LNCAP (cell line): ENCODE measurements at regions not wholly inside any gene's neighbourhood (a gene's known extent, or its start where the extent isn't known, plus 50 kb on each side); places are given as distances from the start of the nearest gene placed in this dataset.

Experiments
- CTCF ChIP-seq: fragments of 450-650 bp; IDR thresholded peaks from 2 replicates; pipeline ENCODE4 v1.5.1; 2017; ENCODE audit warnings: mild to moderate bottlenecking

DNA sequence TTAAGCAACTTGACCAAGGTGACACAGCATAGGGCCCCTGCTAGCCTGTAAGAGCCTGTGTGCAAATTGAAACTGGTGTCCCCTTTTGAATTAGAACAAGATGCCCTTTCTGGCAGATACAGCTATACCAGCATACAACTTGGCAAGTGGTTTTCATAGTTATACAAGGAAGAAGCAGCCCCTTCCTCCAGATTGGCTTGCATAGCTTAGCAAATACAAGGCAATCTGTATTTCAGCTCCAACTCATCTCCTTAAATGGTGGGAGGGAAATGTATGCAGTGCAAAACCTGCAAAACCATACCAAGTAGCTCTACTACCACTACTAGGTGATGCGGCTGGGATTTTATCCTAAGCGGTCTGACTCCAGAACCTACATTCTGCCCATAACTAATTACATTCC is 427.1 kb downstream of the HAPSTR1 start:
- no peak for TF ChIP-seq CTCF

DNA sequence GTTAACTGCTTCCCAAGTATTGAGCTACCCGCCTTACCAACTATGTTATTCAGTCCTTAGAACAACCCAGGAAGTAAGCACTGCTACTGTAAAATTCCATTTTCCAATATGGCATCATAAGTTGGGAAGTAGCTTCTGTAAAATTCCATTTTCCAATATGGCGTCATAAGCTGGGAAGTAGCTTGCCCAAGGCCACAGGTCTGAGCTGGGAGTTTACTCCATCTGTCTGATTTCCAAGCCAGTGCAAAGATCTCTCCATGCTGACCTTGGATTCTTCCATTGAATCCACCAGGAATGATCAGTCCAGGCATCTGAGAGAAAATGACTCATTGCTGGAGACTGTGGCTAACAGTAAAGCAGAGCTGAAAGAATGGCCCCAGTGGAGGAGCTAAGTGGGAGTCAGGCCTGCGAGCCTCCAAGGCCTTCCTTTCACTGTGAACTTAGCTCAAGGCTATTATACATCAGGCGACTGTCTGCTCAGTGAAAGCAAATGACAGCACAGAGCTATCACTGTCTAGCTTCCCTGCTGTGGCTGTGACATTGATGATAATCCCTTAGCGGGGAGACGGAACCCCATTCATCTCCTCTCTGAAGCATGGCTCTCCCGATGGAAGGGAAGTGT is 430.4 kb downstream of the HAPSTR1 start:
- TF ChIP-seq CTCF = no peak

DNA sequence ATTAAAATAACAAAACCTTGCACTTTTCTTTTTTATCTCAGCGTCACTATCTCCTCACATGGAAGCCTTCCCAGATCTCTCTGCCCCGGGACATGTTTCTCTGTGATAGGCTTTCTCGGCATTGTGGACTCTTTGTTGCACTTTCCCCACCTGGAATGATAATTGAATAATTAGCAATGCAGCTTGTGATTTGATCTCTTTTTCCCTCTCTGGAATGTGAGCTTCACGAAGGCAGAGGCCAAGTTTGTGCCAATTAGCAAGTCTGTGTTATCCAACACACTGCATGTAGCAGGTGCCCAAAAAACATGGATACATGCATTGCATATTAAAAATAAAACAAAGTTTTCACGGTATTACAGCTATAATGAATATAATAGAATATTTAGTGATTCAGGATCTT is 431.2 kb downstream of the HAPSTR1 start:
- TF ChIP-seq CTCF = no peak

GRCh38 chr16:9523994-9524393 is 432.6 kb downstream of the HAPSTR1 start:
- no peak for TF ChIP-seq CTCF

- TF ChIP-seq CTCF = no peak
These were observed 433.6 kb downstream of the HAPSTR1 start for GRCh38 chr16:9525037-9525436.

DNA sequence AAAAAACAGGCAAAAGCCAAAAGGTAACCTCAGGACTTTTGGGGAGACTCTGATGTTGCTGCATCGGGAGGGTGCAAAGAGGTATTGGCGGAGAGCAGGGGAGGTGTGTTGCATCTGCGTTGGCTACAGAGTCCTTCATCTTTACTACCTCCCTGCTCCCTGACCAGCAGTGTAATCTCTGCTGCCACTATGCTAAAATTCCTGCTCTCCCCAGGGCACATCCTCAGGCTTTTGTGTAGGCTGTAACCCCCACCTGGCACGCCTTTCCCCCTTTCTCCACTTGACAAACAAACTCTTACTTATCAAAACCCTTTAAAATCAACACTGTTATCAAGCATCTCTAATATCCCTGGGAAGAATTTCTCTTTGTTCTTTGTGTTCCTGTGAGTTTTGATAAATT is 435.3 kb downstream of the HAPSTR1 start:
- no peak for TF ChIP-seq CTCF

DNA sequence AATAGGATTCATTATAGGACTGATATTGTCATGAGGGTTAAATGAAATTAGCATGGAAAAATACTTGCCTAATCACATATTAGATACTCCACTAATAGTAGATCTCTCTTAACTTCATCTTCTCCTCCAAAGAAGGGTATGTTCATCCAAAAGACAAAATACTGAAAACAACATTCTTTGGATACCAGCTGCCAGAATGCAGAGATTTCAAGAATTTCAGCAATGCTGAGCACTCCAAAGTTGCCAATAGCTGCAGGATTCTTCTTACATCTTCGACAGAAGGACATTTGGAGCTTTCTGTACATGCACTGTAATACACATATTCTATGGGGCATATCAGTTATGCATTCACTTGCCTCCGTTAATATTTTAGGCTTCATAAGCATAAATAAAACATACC is 436.5 kb downstream of the HAPSTR1 start:
- TF ChIP-seq CTCF = no peak

DNA sequence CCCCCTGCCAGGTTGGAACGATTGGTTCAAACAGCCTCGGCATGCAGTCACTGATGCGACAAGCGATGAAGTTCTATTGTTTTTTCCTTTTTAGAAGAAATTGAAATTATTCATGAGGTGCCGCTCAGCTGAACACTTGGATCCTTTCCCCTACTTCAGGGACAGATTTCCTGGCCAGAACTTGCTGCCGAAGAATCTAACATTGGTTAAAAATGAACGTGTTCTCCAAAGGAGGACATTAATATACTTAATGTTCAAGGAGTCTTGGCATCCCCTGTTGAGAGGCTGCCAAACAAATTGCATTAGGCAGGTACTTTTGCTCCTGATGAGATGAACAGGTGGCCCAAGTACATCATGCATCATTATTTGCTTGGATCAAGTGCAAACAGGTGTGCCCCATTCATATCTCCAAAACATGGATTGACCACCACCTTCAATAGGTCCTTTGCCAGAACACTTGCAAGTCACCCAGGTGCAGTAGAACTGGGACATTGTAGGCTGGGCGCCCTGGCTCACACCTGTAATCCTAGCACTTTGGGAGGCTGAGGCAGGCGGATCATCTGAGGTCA is 437.2 kb downstream of the HAPSTR1 start:
- TF ChIP-seq CTCF = no peak
